ENCODE measurements at regions not wholly inside any gene's neighbourhood (a gene's known extent, or its start where the extent isn't known, plus 50 kb on each side); places are given as distances from the start of the nearest gene placed in this dataset.
A peak's percentile ranks its signal among the peaks of the same experiment; 100 is the strongest.

DNA sequence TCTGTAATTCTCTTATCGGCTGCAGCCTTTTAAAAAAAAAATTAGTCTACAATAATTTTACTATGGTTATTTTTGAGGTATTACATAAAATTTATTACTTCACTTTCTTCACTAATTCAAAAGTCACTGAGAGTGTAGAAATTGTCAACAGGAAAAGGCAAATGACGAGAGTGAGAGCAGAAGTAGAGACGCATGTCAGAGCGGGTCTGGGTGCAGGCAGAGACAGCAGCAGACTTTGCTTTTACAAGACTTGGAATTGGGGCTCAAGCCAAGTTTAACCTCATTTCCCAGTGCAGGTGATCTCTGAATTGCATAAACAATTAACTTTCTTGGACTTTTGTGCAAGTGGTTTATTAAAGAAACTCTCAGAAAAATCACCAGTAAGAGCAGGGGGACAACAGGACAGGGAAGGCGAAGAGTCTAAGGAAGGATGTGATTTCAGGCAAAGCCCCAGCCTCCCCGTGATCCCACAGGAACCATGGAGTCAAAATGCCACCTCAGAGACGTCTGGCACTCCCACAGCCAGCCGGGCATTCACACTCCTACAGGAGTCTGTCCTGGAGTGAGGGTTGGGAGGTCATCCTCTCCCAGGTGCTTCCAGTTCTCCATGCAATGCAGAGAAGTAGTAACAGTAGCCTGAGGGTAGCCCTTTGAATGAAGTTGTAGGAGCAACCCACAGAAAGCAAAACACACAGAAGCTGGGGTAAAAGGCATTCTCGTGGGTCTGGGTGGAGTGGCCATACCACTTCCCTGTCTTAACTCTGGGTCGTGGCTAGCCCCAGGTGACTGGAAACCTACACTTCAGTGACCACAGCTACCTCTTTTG, 274.0 kb upstream of the TGFBR2 start:
- DNase-seq, result no peak

DNA sequence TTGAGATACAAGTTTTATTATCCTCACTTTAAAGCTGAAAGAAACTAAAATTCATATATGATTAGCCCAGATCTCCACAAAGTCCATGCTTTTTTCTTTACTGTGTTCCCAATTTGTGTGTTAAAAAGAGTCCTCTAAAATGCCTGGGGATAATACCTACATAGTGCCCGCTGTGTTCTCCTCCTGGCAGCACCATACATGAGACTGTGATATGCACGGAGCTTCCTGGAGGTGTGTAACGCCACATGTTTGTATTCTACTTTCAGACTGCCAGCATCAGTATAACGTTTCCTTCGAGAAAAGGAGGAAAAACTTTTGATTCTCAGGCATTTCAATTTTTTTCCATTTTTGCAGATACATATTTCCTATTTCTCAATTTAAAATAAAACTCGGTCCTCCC, 273.3 kb upstream of the TGFBR2 start:
- DNase-seq, result no peak

DNA sequence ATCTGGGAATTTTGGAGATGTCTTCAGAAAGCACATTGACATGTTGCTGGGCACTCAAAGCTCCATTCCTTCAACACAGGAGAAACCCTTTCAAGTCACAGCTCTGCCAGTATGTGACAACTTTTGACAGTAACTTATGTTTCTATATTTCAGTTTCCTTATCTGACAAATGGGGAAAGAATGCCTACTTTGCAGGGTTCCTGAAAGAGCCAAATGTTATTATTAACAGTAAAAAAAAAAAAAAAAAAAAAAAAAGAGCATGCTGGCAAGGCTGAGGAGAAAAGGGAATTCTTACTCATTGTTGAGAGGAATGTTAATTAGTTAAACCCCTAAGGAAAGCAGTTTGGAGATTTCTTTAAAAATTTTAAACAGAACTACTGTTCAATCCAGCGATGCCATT, 272.5 kb upstream of the TGFBR2 start:
- DNase-seq, result no peak

DNA sequence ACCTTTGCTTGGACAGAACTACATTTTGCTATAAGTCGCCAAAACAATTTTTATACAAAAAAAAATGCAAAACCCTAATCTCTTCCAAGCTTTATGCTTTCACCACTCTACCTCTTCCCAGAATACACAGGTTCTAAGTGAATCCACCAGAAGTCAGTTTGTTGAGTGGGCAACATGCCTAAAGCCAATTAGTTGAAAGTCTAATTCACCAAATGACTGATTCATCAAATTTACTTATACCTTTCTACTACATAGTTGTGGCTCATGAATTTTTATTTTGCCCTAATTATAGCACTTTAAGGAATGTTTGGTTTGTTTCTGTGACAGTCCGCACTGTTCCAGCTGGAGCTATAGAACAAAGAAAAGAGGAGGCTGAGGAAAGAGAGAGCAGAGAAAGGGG, 265.9 kb upstream of the TGFBR2 start:
- no peak for DNase-seq

DNA sequence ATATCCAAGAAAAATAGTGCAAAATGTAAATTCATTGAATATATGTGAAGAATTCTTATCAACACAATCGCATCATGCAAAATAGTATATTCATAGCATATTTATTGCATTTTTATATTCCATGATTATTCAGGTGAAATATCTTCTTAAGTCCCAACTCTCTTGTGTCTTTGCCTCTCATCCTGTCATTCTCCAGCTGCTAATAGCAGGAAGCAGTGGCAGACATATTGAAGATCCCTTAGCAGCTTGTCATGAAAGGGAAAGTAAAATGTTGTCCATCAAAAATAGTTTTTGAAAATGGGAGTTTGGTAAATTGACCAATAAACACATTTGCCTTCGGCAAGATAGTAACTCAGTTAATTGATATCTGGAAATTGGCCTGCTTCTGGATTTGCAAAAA, 265.3 kb upstream of the TGFBR2 start:
- DNase-seq, result no peak

DNA sequence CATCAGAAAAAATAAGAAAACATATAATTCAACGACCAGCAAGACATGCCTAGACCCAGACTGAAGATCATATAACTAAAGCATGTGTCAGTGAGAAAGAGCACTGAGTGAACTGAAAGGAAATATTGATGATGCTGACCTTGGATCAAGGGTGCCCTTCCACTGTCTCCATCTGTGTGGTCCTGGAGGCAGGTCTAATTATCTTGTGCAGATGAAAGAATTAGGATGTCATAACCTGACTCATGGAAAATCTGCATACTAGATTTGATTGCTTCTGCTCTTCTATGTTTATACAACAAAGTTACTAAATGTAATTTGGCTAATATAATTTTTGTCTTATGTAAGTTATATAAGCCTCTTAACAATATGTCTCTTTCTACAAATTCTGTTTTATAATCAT, 264.6 kb upstream of the TGFBR2 start:
- DNase-seq, result no peak

DNA sequence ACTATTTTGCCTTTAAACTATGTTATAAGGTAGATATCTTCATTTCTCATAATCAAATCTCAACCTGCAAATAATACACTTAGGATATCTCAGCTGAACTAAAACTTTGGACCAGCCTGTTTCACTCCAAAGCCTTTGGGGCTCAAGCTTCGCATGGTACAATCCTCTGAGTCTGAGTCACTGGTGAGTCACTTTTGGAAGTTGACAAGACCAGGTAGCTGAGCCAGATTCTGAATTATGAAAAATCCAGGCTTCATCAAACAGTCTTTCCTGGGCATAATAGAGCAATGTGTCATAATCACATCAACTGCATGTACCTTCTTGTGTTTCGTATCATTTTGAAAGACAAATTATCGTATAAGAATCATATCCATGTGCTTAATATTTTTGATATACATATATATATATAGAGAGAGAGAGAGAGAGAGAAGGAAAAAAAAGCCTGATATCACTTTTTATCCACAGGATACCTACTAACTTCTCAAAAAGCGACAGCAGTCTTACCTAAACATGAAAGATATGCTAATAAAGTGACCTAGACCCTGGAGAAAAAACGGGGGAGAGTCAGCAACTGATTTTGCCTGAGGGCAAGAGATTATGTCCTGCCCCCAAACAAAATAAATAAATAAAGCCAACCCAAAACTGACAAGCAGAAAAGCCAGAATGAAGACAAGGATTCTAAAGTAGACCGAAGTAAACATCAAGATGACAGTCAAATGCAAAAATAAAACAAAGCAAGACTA, 263.9 kb upstream of the TGFBR2 start:
- no peak for DNase-seq

DNA sequence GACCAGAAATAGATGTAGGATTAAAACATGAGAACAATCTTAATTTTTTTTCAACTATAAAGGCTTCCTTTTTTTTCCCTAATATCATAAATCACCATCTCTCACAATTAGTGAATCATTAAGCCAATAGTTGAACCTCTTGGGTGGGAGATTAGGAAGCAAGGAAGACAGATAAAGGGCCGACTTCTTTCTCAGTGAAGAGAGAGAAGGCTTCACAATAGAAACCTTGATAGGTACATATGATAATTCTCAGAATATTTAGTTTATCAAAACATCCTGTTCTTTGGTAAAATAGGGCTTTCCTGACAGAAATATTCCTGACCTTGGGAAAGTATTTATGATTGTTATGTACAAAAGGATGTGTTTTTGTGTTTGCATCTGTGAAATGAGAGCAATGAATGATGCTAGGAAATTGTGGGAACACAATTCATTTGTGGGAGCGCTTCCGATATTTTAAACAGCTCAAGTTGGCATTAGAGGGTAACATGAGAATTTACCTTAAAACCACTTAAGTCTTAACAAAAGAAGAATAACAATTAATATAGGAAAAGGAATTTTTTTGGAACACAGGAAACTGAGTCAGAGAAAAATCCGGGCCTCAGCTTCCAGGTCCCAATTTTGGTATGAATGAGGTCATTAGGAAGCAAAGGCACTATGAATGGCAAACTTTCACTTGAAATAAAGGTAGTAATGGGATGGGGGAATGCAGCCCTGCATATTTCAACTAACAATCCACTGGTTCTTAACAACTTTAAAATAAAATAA, 263.2 kb upstream of the TGFBR2 start:
- no peak for DNase-seq

DNA sequence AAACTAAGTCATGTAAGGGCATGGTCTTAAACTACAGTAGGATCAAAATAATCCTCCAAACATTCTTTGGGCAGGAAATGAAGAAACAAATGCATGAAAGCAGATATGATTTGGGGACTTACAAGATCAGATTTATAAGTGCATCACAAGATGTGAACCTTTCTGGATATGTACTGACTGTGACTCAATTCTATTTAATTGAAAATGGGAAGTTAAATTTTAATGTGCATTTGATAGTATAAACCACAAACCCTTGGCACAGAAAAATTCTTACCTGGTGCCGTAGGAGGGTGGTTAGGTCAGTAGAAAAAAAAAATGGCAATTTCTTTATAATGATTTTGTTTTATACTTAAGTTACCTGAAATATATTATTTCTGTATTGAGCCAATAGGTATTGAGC, 262.5 kb upstream of the TGFBR2 start:
- no peak for DNase-seq

DNA sequence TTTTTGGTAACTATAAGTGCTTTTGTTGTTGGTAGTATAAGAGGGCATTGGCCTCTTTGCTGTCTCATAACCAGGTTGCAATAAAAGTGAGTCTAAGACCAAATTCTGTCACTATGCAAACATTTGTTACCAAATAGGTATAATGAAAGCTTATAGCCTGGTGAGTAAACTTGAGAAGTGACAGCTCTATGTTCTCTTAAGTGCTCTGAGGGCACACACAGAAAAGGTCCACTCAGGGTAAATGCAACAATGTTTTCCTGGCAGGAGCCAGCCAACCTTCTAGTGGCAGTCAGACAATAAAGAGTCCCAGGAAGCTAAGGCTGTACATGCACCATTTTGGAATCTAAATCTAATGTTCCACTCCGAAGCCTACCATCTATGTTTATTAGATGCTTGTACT, 262.1 kb upstream of the TGFBR2 start:
- DNase-seq, result no peak

DNA sequence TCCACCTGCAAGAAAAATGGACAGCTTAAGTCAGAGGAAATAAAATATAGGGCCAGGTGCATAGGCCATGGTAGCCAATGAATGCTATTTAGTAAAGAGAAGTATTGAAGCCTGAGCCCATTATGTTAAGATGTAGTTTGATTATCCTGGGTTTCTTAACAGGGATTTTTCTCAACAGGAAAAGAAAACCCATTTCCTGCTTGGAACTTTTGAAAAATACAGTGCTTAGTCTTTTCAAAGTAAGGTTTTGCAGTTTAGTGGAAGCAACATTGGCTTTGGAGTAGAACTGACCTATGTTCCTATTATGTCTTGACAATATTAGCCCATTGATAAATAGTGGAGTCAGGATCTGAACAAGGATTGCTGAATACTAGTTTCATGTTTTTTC, 259.5 kb upstream of the TGFBR2 start:
- DNase-seq, result no peak

DNA sequence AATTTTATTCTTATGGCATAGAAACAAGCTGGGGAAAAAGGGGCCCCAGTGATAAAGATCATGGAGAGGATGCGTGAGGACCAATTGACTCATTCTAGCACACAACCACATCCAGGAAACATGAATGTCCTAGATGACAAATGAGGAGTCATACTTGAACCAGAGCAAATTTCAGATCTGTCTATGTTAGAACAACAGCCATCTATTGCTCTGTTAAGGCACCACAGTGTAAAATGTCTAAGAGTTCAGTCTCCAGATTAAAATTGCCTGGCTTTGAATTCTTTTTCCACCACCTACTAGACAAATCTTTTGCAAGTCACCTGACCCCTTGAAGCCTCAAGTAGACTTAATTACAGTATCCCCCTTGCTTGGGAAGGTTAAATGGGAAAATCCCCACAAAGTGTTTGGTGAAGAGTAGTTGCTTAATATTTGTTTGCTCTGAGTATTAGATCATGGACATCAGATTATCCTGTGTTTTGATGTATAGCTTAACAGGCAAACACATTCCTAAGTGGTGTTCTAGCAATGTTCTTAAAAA, 258.7 kb upstream of the TGFBR2 start:
- DNase-seq, result no peak

DNA sequence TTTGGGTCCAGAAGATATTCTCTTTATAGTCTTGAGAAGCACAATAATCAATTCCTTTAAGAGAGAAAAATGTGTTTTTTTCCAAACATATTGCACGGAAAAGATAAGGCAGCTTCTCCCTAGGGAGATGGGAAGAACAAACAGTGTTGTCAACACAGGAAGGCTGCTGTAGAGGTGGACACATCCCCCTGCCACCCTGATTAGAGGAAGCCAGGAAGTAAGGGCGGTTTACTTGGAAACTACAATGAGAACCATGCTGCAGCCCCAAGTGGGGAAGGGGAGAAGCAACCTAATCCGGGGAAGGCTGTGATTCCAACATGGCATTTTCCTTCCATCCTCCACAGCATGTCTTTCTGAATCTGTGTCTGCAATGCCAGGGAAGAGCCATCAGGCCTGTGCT, 256.9 kb upstream of the TGFBR2 start:
- no peak for DNase-seq

DNA sequence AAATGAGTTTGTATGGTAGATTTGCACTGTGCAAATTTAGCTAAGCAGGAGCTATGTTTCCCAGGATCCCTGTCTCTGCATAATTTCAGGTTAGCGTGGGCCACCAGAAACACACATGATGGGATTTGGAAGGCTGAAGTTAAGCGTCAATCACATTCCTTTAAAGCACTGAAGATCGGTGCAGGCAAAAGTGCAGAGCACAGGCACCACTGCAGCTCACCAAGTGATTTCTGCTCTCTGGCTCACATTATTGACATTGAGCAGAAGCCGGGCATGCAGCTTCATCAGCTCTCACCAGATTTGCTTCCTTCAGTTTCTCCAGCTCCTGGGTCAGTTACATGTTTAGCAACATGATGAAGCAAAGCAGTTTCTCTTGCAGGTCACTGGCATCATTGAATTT, 256.4 kb upstream of the TGFBR2 start:
- DNase-seq, result no peak

DNA sequence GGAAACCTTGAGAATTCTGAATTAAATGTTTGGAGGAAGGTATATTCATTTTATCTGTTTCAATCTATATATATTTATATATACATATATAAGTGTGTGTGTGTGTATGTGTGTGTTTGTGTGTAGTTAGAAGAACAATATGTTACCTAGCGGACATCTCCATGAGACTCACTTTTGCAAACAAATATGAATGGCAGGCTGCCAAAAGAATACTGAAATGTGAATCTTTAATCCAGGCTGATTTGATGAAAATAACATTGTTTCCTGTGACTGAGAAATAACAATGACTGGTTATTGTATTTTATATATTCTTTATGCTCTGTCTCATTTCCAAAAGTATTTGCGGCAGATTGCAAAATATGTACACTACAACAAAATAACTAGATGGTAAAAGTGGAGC, 255.5 kb upstream of the TGFBR2 start:
- DNase-seq, result no peak

DNA sequence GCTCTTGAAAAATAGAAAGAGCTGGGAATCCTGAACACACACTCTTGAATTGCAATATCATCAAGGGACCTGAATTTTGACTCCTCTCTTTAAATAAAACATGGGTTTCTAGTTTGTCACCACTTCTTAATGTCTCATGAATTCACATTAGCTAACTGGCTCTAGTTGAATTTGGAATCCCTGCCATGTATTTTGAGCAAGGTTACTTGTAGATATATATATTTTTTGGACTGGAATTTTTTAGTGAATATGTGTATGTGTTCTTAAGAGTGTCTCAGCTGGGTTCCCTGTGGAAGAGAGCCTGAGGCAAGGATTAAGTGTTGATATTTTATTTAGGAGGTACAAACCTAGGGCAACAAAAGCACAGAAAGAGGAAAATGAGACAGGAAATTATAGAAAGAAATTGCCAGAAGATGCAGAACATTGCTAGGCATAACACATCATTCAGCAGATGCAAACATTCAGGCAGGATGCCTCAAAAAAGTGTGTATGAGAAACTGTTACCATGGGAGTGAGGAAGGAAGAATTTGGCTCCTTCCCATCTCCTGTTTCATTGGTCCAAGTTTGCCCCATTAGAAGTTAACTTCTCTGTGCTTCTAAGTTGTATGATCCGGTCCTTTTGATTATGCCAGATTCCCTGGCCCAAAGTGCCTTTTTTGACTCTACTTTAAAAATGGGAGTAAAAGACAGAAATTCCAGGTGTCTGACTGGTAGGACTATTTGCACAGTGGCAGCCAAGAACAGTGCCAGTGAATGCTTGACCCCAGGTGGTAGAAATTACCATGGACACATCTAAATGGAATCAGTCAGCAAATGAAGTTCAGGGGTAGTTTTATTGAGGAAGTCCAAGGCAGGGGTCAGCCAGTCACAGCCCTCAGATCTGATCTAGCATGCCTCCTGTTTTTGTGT, 253.7 kb upstream of the TGFBR2 start:
- no peak for DNase-seq

DNA sequence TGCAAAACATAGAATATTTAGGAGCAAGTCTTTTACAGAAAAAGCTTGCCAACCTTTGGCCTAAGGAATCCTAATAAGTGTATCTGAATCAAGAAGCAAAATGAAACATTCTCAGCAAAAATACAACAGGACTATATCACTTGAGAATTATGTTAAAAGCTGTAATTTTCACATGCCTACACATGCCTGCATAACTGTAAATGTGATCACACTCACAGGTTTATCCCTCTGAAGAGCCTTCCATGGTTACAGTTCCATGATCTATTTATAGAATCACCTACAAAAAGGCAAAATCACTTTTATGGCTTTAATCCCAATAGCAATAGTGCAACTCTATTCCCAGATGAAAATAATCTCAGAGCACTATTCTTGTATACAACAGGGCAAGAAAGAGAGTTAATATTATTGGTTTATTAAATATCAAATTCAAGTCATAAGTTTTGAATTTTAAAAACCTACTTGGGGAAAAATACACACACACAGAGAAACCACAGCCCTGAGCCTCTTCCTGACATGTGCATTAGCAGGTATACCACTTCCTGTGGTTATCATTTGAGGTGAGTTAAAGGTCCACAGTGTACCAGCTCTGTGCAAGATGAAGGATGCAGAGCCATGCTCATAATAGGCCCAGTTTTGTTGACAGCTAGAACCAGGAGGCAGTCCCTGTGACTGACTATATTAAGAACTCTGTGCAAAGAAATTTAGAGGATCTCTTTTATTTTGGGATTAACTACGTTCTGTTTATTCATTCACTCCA, 252.5 kb upstream of the TGFBR2 start:
- no peak for DNase-seq

DNA sequence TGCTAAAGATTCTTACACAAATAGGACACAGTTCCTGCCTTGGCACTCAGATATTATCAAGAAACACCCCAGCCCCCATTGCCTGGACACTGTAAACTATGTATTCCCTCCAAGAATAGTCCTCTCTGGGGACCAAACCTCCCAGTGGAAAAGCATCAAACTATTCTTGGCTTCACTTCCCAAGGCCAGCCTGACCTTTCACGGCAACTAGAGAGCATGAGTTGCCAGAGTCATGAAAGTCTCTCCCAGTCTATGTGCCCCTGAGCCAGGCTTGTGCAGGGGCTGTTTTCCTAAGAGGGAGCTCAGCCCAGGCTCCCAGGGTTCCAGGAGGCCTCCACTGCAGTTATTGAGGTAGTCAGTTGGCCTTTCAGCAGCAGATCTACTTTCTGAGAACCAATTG, 251.9 kb upstream of the TGFBR2 start:
- DNase-seq, result no peak

DNA sequence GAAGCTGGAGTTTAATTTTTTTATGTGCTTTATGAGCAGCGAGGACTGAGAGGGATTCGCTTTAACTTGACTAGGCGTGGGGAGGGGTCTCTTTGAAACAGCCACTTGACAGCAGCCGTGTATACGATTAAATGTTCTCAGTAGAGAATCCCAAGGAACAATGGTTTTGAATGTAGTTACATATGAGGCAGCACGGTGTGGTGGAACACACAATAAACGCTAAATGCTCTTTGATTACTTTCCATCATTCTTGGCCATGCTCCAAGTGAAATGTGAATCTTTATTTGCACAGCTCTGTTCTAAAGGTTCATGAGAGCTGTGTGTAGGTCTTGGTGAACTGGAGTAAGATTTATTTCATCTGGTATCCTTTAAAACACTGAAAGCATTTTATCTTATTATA, 251.4 kb upstream of the TGFBR2 start:
- peak; percentile 7 for DNase-seq

DNA sequence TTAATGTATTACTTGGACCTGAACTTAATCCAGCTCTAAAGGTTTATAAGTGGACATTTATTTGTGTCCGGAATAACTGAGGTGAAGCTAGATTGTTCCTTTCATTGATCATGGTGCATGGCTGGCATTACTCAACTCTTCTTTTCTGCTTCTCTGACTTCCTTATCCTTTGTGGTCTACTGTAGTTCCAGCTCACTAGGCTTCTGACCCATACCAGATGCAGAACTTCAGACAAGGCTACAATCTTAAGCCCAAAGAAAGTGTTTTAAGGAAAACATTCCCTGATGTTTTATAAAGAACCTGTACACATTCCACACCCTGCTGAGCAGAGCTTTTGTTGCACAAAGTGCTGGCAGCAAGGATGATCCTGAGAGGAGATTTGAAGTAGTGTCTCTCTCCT, 250.8 kb upstream of the TGFBR2 start:
- no peak for DNase-seq

All from right kidney (tissue), 1 donor.